GM18868 (cell line): ENCODE measurements at regions not wholly inside any gene's neighbourhood (a gene's known extent, or its start where the extent isn't known, plus 50 kb on each side); places are given as distances from the start of the nearest gene placed in this dataset.

Experiments used
- ATAC-seq: cut with Tn5 transposase; IDR thresholded peaks from one replicate; pipeline ENCODE4 v1.9.1; 2021; ENCODE audit warnings: mild to moderate bottlenecking, moderate library complexity; ENCODE audit not compliant: unreplicated experiment

DNA sequence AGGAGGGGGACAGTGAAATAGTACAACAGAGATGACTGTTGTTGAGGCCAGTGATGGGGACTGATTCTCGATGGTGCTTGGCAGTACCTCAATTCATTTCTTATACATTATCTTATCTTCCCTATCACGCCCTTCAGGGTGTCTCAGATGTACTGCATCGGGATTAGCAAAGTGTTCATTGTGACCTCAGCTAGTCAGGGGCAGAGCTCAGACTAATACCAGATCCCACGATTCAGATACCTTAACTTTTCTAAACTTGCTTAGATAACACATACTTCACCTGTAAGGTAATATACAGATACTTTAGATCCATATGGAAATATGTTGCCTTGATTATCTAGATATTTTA, 720.6 kb downstream of the EFNB2 start:
- ATAC-seq = no peak

DNA sequence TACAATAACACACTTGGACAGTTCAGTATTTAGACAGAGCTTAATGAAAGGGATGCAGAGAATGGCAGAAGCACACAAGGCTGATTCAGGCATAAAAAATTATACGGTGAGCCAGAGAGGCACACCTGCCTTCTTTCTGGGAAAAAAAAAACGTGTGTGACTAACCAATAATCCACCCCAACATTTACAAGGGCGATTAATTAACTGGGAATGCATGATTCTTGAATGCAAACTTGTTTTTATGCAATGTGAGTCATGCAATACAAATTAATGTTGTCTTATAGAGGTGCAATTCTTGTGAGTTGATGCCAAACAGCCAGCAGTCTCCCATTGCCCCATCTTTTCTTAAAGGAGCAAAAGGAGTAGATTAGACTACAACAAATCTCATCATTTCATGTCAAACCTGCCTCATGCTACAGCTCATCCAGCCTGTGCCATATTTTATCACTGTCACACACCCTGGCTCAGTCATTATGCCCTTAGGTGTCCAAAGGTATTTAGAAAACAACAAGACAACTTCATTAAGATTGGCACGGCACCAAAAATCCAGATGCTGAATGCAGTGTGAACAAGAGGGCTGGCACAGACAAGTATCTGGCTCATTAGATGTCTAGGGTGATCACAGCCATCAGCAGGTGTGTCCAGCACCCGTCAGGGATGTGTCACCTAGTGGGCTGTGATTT, 721.1 kb downstream of the EFNB2 start:
- no peak for ATAC-seq

GRCh38 chr13:105806628-105806920, 728.9 kb downstream of the EFNB2 start:
- no peak for ATAC-seq

GRCh38 chr13:105805892-105806627, 729.4 kb downstream of the EFNB2 start:
- no peak for ATAC-seq

DNA sequence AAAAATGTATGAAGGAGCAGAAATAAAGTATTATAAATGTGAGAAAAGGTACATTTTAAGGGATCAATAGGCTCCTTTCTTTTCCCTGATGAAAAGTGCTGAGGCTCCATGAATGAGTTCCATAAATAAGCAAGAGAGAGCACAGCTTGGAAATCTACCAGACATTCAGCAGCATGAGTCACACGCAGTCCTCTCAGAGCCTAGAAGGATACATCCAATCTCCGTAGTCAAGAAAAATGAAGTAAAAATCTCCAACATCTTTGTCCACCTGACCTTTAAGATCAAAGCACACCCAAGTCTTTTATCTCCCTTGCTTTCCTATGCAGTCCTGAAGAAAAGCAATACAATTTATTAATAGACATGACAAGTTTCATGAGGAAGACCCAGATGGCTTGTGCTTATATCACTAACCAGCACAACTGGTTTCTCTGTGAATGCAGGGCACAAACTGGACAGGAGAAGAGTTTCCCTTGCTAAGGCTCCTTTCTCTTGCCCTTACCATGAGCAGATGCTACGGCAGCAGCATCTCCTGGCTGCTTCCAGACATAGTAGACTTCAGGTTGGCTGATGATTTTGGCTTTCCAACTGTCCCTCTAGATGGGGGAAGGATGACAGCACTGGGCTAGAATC, 730.8 kb downstream of the EFNB2 start:
- ATAC-seq = no peak

- no peak for ATAC-seq
Observed at GRCh38 chr13:105799155-105799554, 736.3 kb downstream of the EFNB2 start.

DNA sequence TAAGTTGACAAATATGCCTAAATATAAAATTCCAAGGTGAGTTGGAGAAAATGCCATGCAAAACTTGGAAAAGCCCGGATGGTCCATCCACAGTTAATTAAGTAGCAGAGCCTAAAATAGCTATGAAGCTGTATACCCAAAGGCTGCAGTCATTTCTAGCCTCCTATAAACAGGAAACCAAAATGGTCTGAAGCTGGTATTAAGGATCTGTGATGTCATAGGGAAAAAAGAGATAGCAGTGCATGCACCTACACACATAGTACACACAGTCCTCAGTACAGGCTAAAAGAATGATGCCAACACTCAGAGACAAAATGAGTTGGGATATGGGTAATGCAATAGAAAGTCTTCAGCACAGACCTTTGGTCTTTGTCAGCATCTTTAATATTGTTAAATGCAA, 736.9 kb downstream of the EFNB2 start:
- no peak for ATAC-seq

- no peak for ATAC-seq
Observed at GRCh38 chr13:105796081-105796480, 739.4 kb downstream of the EFNB2 start.

DNA sequence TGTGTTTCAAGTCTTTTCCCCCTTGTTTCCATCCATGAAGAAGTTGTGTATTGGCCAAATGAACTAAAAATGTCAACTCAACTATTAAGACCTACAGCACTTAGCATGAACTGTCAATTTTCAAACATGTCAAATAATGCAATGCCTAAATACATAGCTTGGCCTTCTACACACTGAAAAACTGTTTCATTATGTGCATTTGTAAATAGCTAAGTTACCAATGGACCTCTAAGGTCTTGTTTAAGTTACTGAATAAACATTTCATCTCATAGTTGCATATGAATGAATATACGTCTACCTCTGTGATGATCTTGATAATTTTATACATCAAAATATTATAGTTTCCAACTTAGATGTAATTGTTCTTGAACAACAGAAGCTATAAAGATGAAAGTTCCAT, 744.5 kb downstream of the EFNB2 start:
- no peak for ATAC-seq

GRCh38 chr13:105788530-105788929, 746.9 kb downstream of the EFNB2 start:
- no peak for ATAC-seq

- no peak for ATAC-seq
Observed at GRCh38 chr13:105787632-105788031, 747.8 kb downstream of the EFNB2 start.

GRCh38 chr13:105785436-105785835, 750.0 kb downstream of the EFNB2 start:
- ATAC-seq = no peak

- no peak for ATAC-seq
Observed at GRCh38 chr13:105783261-105783660, 752.2 kb downstream of the EFNB2 start.

DNA sequence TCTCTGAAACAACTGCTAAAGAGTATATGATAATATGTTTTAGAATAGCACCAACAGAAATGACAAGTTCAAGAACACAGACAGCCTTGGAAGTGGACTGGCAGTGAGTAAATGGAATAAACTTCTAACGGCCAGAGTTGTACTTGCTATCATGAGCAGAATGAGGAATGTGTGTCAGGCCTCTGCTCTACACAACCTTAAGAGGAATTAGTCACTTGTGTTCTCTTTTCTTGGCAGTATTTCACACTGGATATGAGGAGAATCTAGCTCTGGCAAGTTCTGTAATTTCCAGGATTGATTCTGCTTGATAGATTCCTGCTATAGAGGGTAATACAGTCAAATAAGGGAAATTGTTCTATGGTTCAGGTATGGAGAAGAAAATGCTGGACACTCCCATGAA, 757.3 kb downstream of the EFNB2 start:
- ATAC-seq = no peak

GRCh38 chr13:105774739-105775460, 760.6 kb downstream of the EFNB2 start:
- no peak for ATAC-seq

- no peak for ATAC-seq
Observed at GRCh38 chr13:105773863-105774538, 761.5 kb downstream of the EFNB2 start.

DNA sequence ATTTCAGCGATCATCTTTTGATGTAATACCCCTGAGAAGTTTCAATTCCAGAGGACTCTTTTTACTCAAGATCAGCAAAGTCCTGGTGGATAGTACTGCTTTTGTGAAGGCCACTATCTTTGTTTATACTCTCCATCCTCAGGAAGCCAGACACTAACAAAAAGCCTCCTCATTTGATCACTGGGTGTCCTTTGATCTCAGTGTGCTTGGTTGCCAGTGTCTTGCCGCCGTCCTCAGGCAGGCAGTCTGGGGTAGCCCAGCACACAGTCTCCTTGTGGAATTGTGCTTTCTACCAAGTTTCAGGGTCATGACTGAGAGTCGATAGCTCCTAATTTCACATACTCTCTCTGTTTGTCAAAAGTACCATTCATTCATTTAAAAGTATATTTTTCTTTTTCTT, 762.2 kb downstream of the EFNB2 start:
- ATAC-seq = no peak

DNA sequence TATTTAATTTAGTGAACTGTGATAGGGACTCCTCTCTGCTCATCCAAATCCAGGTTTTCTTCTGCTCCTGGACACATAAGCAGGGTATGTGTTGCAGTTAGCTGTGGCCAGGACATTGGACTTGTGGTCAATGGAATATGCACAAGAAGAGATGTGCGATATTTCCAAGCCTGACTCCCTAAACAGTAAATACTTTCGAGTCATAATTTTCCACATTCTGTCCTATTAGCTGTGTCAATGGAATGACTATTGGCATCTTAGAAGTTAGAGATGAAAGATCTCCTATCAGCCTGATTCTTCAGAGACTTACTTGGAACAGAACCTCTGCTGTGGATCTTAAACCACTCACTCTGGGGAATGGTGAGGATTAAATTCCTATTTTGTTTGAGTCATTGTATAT, 771.0 kb downstream of the EFNB2 start:
- no peak for ATAC-seq

- ATAC-seq = no peak
Observed at GRCh38 chr13:105763851-105764250, 771.6 kb downstream of the EFNB2 start.

DNA sequence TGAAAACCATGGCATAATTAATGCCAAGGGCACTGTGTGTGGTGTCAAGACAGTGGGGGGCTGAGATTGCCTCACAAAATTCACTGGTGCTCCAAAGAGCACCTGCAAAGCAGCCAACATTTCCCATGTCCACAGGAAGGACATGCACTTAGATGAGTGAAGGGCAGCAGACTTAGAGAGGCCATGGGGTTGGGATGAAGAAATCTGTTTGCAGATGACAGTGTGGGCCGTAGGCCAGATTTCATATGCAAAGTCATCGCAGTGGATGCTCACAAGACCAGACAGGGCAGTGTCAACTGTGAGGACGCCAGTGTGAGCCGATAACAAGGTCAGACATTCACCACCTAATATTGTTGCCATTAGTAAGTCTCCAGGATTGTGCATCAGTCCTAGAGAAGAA, 773.4 kb downstream of the EFNB2 start:
- no peak for ATAC-seq
